GM12873 (cell line): ENCODE measurements at regions not wholly inside any gene's neighbourhood (a gene's known extent, or its start where the extent isn't known, plus 50 kb on each side); places are given as distances from the start of the nearest gene placed in this dataset.

Experiments used
- TF ChIP-seq, protein P1 (sequence below): IDR thresholded peaks from 2 replicates; pipeline ENCODE4 v1.5.1; 2012; ENCODE audit warnings: low read depth, mild to moderate bottlenecking, moderate library complexity, low read length, control low read depth; ENCODE audit not compliant: insufficient read depth; ENCODE audit errors: missing control alignments

DNA sequence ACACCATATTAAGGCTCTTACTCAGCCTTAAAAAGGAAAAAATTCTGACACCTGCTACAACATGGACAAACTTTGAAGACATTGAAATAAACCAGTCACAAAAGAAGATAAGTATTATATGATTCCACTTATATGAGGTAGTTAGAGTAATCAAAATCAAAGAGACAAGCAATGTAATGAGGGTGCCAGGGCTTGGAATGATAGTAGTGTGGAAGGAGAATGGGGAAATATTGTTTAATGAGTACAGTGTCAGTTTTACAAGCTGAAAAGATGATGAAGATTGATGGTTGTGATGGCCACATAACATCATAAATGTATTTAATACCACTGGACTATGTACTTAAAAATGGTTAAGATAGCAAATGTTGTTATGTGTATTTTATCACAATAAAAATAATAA is 485.7 kb downstream of the SPATA31D1 start:
- TF ChIP-seq, protein P1, sequence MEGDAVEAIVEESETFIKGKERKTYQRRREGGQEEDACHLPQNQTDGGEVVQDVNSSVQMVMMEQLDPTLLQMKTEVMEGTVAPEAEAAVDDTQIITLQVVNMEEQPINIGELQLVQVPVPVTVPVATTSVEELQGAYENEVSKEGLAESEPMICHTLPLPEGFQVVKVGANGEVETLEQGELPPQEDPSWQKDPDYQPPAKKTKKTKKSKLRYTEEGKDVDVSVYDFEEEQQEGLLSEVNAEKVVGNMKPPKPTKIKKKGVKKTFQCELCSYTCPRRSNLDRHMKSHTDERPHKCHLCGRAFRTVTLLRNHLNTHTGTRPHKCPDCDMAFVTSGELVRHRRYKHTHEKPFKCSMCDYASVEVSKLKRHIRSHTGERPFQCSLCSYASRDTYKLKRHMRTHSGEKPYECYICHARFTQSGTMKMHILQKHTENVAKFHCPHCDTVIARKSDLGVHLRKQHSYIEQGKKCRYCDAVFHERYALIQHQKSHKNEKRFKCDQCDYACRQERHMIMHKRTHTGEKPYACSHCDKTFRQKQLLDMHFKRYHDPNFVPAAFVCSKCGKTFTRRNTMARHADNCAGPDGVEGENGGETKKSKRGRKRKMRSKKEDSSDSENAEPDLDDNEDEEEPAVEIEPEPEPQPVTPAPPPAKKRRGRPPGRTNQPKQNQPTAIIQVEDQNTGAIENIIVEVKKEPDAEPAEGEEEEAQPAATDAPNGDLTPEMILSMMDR, result no peak

DNA sequence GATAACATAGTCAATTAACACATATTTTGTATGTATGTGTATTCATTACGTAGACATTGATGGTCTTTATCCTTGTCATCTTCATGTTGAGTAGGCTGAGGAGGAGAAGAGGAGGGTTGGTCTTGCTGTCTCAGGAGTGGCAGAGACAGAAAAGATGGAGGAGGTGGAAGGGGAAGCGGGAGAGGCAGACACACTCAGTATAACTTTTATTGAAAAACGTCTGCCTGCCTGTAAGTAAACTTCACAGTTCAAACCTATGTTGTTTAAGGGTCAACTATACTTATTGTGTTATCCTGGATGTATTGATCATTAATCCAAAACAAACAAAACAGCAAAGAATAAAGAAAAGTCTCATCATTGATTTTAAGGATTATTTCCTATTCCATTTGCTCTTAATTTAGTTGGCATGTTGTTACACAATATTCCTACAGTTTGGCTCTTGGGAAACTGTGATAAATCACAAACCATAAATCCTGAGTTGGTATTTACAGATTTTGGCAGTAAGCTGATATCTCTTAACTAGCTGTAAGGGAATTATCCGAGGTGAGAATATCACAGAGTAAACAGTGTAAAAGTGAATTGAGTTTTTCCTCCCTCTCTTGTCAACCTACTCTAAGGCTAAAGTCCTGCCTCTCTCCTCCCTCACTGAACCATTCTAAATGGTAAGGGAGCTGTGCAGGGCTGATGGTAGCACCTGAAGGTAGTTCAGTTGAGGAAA is 487.2 kb downstream of the SPATA31D1 start:
- TF ChIP-seq, protein P1, result no peak

DNA sequence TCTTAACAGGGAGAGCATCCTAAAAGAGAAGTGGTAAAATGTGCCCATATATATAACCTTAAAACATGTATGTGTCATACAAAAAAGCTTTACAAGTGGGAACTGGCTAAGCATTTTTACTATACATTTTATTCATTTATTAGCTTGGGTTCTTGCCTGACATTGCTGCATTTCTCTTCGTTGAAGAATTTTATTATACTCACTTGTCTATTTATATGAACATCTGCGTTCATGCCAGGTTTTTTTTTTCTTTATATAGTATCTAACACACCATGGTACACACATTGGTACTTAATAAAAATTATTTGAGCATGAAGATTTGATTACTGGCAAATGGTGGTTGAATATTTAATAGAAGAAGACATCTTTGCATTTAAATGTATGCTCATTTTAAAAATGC is 492.3 kb downstream of the SPATA31D1 start:
- TF ChIP-seq, protein P1, result no peak

DNA sequence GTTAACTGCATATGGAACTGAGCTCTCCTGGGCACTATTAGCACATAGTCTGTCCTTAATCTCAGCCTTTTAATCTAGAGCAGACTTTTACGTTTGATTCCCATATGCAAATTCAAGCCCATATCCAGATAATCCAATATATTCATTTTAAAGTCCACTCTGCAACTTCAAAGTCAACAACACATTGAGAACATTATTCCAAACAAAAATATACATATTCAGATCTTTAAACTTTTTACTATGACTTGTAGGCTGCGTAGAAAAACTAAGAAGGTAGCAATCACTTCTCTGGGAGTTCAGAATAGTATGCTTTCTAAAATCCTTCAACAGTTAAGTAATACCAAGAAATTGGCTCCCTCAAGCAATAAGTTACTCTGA is 499.4 kb downstream of the SPATA31D1 start:
- TF ChIP-seq, protein P1, result no peak

DNA sequence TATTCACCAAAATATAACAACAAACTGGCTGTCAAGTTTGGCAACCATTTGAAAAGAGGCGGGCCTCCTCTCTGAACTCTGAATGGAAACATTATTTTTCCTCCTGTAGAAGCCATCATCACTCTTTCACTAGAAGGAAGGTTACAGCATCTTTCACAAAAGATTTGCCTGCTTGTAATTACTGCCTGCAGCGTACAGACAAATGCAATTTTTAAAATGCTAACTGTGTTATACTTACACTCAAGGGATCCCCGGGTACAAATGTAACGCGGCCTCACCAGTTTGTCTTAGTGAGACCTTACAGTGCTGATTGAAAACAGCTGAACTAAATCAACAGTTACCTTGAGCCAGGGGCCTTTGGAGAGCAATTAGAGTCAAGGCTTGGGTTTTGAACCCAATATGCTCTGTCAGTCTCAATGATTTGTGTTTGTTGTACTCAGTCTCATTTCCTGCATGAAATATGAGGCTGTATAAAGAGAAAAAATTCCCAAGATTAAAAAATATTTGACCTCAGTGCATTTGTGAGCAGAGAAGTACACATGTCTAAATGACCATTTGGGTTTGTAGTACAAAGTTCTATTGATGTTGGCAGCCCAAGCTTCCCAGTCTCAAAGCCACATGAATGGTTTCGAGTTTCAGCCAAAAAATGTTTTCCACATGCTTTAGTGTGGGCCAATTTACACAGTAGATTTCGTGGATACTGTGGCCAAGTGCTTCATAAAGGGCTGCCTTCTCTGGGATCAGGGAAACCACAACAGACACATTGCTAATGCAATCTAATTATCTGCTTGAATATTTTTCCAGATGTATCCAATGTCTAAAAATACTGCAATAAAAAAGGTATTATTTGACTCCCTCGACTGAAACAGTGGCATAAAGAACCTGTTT is 500.0 kb downstream of the SPATA31D1 start:
- TF ChIP-seq, protein P1, result no peak

DNA sequence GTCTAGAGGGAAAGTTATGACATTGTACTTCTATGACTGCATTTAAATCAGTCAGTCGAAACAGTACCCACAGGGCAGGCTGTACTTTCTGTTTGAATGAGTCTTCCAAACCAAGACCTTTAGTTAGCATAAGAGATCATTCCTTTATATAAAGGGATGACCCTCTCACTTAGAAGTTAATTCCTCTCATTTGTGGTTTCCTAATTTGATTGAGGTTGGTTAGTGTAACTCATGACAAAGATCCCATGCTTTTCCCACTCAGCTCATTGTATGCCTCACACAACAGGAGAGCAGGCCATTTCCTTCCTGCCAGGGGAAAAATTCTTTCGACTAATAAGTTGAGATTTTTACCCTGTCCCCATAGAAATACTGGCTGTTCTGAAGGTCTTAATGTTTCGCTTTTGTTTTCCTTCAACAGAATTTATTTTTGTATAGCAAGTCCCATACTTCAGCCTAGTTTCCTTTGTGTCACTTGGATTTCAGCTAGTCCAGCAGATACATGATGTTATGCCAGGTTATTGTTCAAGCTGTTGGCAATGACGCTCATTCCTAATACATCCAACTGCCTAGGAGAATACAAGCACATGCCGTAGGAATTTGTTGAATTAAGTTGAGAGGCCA is 500.7 kb downstream of the SPATA31D1 start:
- TF ChIP-seq, protein P1, result no peak

DNA sequence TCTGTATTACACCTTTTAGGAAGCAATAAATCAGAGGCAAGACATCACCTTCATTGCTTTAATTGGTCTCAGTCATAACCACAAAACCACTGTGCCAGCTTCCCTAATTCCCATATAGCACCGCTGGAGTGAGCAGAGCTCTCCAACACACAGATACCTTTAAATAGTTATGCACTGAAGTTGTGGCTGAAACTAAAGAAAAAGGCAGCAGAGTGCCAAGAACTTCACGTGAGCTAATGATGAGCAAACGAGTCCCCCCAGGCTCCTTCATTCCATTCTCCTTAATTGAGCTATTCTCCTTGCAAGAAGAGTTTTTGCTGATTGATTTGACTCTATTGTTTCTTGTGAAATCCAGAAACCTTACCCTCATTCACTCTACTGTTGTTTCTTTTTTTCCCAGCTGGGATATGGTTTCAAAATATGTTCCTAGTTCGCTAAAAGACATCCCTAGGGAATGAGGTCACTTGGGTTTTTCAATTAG is 501.5 kb downstream of the SPATA31D1 start:
- TF ChIP-seq, protein P1, result no peak
